ENCODE measurements at regions not wholly inside any gene's neighbourhood (a gene's known extent, or its start where the extent isn't known, plus 50 kb on each side); places are given as distances from the start of the nearest gene placed in this dataset.

DNA sequence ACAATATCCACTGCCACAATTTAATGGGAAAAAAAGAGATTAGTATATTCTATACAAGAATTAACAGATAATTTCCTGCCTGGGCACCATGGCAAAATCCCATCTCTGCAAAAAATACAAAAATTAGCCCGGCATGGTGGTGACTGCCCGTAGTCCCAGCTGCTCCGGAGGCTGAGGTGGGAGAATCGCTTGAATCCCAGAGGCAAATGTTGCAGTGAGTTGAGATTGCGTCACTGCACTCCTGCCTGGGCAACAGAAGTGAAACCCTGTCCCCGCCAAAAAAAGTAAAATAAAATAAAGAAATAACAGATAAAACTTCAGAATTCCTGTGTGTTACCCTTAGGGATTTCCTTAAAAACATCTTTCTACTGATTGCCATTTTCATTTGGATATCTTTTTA, 1194.8 kb upstream of the PIK3C3 start (continued):
- TF ChIP-seq, protein P1, sequence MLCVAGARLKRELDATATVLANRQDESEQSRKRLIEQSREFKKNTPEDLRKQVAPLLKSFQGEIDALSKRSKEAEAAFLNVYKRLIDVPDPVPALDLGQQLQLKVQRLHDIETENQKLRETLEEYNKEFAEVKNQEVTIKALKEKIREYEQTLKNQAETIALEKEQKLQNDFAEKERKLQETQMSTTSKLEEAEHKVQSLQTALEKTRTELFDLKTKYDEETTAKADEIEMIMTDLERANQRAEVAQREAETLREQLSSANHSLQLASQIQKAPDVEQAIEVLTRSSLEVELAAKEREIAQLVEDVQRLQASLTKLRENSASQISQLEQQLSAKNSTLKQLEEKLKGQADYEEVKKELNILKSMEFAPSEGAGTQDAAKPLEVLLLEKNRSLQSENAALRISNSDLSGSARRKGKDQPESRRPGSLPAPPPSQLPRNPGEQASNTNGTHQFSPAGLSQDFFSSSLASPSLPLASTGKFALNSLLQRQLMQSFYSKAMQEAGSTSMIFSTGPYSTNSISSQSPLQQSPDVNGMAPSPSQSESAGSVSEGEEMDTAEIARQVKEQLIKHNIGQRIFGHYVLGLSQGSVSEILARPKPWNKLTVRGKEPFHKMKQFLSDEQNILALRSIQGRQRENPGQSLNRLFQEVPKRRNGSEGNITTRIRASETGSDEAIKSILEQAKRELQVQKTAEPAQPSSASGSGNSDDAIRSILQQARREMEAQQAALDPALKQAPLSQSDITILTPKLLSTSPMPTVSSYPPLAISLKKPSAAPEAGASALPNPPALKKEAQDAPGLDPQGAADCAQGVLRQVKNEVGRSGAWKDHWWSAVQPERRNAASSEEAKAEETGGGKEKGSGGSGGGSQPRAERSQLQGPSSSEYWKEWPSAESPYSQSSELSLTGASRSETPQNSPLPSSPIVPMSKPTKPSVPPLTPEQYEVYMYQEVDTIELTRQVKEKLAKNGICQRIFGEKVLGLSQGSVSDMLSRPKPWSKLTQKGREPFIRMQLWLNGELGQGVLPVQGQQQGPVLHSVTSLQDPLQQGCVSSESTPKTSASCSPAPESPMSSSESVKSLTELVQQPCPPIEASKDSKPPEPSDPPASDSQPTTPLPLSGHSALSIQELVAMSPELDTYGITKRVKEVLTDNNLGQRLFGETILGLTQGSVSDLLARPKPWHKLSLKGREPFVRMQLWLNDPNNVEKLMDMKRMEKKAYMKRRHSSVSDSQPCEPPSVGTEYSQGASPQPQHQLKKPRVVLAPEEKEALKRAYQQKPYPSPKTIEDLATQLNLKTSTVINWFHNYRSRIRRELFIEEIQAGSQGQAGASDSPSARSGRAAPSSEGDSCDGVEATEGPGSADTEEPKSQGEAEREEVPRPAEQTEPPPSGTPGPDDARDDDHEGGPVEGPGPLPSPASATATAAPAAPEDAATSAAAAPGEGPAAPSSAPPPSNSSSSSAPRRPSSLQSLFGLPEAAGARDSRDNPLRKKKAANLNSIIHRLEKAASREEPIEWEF (IDR thresholded peaks at IDR 0.05; ENCODE audit: insufficient replicate concordance, low read depth, low read length): no peak
- TF ChIP-seq RAD51 (IDR thresholded peaks at IDR 0.05): no peak

DNA sequence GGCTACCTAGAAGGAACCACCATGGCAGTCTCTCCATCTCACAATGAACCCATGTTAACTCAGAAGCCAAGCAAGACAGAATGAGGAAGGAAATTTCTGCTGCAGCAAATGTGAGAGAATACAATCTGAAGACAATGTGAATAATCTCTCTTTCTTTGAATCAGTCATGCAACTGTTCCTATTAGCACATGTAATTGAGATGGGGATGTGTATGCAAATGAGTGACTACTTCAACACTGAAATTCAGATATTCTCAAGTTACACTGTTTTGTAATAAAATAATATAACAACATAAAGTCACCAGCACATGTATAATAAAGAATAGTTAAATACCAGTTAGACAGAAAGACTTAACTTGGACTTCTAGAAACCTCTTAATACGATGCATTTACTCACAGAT, 1200.6 kb upstream of the PIK3C3 start:
- DNase-seq (ENCODE audit: low read depth, low spot score): no peak
- H3K27ac ChIP-seq (ENCODE audit: control insufficient read depth, insufficient read depth): no peak overlapping the region
- in situ Hi-C loops (cut with MboI): no loop called here
- ChIA-PET CTCF (no interaction called here), RAD21 (ENCODE audit: unreplicated experiment) (no interaction called here), SMC1A (ENCODE audit: uncharacterized antibody, unreplicated experiment) (no interaction called here), POLR2A (no interaction called here)
- WGBS (ENCODE audit: insufficient coverage, insufficient replicate concordance, low lambda C conversion rate, missing lambda C conversion rate): 0% methylated on average over 1 of the region's 1 CpG
- H3K36me3 ChIP-seq (ENCODE audit: control insufficient read depth in 2 of 2, insufficient read depth in 2 of 2, low read length in 1 of 2): no peaks in the 10 kb centered on the region
- H3K79me2 ChIP-seq (ENCODE audit: control insufficient read depth, insufficient read depth, low read length): no peaks in the 10 kb centered on the region
- no peaks in the 10 kb centered on the region for H3K27me3 ChIP-seq (replicated peaks in 1 of 2; ENCODE audit: control insufficient read depth in 2 of 2, insufficient read depth in 2 of 2, low read length in 1 of 2)
- ATAC-seq: no peak
- no peak overlapping the region for H3K4me2 ChIP-seq (ENCODE audit: control insufficient read depth, insufficient read depth)
- no TSS peak for BruUV-seq (replicated peaks)
- TF ChIP-seq RBBP5 (conservative IDR thresholded peaks at IDR 0.05) (no peak), PML (IDR thresholded peaks at IDR 0.05; ENCODE audit: low read length) (no peak), NR2C1 (IDR thresholded peaks at IDR 0.05) (no peak), SRF (IDR thresholded peaks at IDR 0.05; ENCODE audit: low read depth in 2 of 2, low read length in 2 of 2) (no peak), SP1 (IDR thresholded peaks at IDR 0.05; ENCODE audit: low read depth, low read length) (no peak)
- TF ChIP-seq, protein P2, sequence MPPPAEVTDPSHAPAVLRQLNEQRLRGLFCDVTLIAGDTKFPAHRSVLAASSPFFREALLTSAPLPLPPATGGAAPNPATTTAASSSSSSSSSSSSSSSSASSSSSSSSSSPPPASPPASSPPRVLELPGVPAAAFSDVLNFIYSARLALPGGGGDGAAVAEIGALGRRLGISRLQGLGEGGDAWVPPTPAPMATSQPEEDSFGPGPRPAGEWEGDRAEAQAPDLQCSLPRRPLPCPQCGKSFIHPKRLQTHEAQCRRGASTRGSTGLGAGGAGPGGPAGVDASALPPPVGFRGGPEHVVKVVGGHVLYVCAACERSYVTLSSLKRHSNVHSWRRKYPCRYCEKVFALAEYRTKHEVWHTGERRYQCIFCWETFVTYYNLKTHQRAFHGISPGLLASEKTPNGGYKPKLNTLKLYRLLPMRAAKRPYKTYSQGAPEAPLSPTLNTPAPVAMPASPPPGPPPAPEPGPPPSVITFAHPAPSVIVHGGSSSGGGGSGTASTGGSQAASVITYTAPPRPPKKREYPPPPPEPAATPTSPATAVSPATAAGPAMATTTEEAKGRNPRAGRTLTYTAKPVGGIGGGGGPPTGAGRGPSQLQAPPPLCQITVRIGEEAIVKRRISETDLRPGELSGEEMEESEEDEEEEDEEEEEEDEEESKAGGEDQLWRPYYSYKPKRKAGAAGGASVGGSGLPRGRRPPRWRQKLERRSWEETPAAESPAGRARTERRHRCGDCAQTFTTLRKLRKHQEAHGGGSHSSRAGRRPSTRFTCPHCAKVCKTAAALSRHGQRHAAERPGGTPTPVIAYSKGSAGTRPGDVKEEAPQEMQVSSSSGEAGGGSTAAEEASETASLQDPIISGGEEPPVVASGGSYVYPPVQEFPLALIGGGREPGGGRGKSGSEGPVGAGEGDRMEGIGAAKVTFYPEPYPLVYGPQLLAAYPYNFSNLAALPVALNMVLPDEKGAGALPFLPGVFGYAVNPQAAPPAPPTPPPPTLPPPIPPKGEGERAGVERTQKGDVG (CRISPR knock-in tag; IDR thresholded peaks at IDR 0.05): no peak
- TF ChIP-seq, protein P3, sequence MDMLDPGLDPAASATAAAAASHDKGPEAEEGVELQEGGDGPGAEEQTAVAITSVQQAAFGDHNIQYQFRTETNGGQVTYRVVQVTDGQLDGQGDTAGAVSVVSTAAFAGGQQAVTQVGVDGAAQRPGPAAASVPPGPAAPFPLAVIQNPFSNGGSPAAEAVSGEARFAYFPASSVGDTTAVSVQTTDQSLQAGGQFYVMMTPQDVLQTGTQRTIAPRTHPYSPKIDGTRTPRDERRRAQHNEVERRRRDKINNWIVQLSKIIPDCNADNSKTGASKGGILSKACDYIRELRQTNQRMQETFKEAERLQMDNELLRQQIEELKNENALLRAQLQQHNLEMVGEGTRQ (IDR thresholded peaks at IDR 0.05; ENCODE audit: borderline replicate concordance, low read depth, low read length): no peak
- TF ChIP-seq, protein P4, sequence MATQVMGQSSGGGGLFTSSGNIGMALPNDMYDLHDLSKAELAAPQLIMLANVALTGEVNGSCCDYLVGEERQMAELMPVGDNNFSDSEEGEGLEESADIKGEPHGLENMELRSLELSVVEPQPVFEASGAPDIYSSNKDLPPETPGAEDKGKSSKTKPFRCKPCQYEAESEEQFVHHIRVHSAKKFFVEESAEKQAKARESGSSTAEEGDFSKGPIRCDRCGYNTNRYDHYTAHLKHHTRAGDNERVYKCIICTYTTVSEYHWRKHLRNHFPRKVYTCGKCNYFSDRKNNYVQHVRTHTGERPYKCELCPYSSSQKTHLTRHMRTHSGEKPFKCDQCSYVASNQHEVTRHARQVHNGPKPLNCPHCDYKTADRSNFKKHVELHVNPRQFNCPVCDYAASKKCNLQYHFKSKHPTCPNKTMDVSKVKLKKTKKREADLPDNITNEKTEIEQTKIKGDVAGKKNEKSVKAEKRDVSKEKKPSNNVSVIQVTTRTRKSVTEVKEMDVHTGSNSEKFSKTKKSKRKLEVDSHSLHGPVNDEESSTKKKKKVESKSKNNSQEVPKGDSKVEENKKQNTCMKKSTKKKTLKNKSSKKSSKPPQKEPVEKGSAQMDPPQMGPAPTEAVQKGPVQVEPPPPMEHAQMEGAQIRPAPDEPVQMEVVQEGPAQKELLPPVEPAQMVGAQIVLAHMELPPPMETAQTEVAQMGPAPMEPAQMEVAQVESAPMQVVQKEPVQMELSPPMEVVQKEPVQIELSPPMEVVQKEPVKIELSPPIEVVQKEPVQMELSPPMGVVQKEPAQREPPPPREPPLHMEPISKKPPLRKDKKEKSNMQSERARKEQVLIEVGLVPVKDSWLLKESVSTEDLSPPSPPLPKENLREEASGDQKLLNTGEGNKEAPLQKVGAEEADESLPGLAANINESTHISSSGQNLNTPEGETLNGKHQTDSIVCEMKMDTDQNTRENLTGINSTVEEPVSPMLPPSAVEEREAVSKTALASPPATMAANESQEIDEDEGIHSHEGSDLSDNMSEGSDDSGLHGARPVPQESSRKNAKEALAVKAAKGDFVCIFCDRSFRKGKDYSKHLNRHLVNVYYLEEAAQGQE (IDR thresholded peaks at IDR 0.05; ENCODE audit: low read depth, low read length): no peak
- H3K4me1 ChIP-seq (ENCODE audit: control insufficient read depth, insufficient read depth, low read length): no peaks in the 10 kb centered on the region
- H3K4me3 ChIP-seq: no peak overlapping the region
- no peaks in the 10 kb centered on the region for H3K9me3 ChIP-seq (replicated peaks; ENCODE audit: control insufficient read depth, insufficient read depth, low read length)
- intact Hi-C loops (cut with micrococcal nuclease; ENCODE audit: unreplicated experiment): no loop called here
- H2AFZ ChIP-seq (ENCODE audit: control insufficient read depth, low read depth, low read length): no peak overlapping the region
- H3K9ac ChIP-seq (ENCODE audit: control insufficient read depth, insufficient read depth, low read length): no peak overlapping the region
- FAIRE-seq: no peak
- H4K20me1 ChIP-seq (ENCODE audit: control insufficient read depth, insufficient read depth): no peaks in the 10 kb centered on the region

Measured in GM12878 (cell line).